ENCODE measurements at regions not wholly inside any gene's neighbourhood (a gene's known extent, or its start where the extent isn't known, plus 50 kb on each side); places are given as distances from the start of the nearest gene placed in this dataset.

- no peak overlapping the region for H3K4me3 ChIP-seq (ENCODE audit: low read depth in 1 of 2, low read length in 2 of 2)
- peaks cover 0 to 5% of the 10 kb centered on the region in 2 donors for H3K9me3 ChIP-seq (ENCODE audit: control insufficient read depth in 1 of 2, low read length in 2 of 2)
- H3K27me3 ChIP-seq (ENCODE audit: low read depth, low read length), result peaks cover 8% of the 10 kb centered on the region
- H3K36me3 ChIP-seq (ENCODE audit: control insufficient read depth in 1 of 2, insufficient read depth in 2 of 2, low read length in 2 of 2), result no peaks in the 10 kb centered on the region
- H3K27ac ChIP-seq (ENCODE audit: low read length), result no peak overlapping the region
- no peaks in the 10 kb centered on the region for H3K4me1 ChIP-seq (ENCODE audit: control insufficient read depth in 1 of 2, insufficient read depth in 2 of 2, low read length in 2 of 2)
Observed at GRCh38 chr20:63119963-63120807, 95.7 kb downstream of the YTHDF1 start.

- no peaks in the 10 kb centered on the region for H3K36me3 ChIP-seq (ENCODE audit: control insufficient read depth in 1 of 2, insufficient read depth in 2 of 2, low read length in 2 of 2)
- no peak overlapping the region for H3K27ac ChIP-seq (ENCODE audit: low read length)
- H3K9me3 ChIP-seq (ENCODE audit: control insufficient read depth in 1 of 2, low read length in 2 of 2), result peaks cover 0 to 5% of the 10 kb centered on the region in 2 donors
- H3K4me1 ChIP-seq (ENCODE audit: control insufficient read depth in 1 of 2, insufficient read depth in 2 of 2, low read length in 2 of 2), result no peaks in the 10 kb centered on the region
- peaks cover 8% of the 10 kb centered on the region for H3K27me3 ChIP-seq (ENCODE audit: low read depth, low read length)
- no peak overlapping the region for H3K4me3 ChIP-seq (ENCODE audit: low read depth in 1 of 2, low read length in 2 of 2)
Observed at GRCh38 chr20:63119121-63119962, 96.6 kb downstream of the YTHDF1 start.

GRCh38 chr20:63118303-63119120, 97.4 kb downstream of the YTHDF1 start:
- Histone ChIP-seq H3K9me3 (ENCODE audit: control insufficient read depth in 1 of 2, low read length in 2 of 2) (peaks cover 0 to 5% of the 10 kb centered on the region in 2 donors), H3K27me3 (ENCODE audit: low read depth, low read length) (peaks cover 8% of the 10 kb centered on the region), H3K27ac (ENCODE audit: low read length) (no peak overlapping the region), H3K36me3 (ENCODE audit: control insufficient read depth in 1 of 2, insufficient read depth in 2 of 2, low read length in 2 of 2) (no peaks in the 10 kb centered on the region), H3K4me1 (ENCODE audit: control insufficient read depth in 1 of 2, insufficient read depth in 2 of 2, low read length in 2 of 2) (no peaks in the 10 kb centered on the region), H3K4me3 (ENCODE audit: low read depth in 1 of 2, low read length in 2 of 2) (no peak overlapping the region)

- Histone ChIP-seq H3K27me3 (ENCODE audit: low read depth, low read length) (peaks cover 8% of the 10 kb centered on the region), H3K4me1 (ENCODE audit: control insufficient read depth in 1 of 2, insufficient read depth in 2 of 2, low read length in 2 of 2) (no peaks in the 10 kb centered on the region), H3K36me3 (ENCODE audit: control insufficient read depth in 1 of 2, insufficient read depth in 2 of 2, low read length in 2 of 2) (no peaks in the 10 kb centered on the region), H3K27ac (ENCODE audit: low read length) (no peak overlapping the region), H3K4me3 (ENCODE audit: low read depth in 1 of 2, low read length in 2 of 2) (no peak overlapping the region), H3K9me3 (ENCODE audit: control insufficient read depth in 1 of 2, low read length in 2 of 2) (peaks cover 0 to 3% of the 10 kb centered on the region in 2 donors)
Observed at GRCh38 chr20:63117661-63118302, 98.1 kb downstream of the YTHDF1 start.

- Histone ChIP-seq H3K4me3 (ENCODE audit: low read depth in 1 of 2, low read length in 2 of 2) (no peak overlapping the region), H3K9me3 (ENCODE audit: control insufficient read depth in 1 of 2, low read length in 2 of 2) (peaks cover 0 to 3% of the 10 kb centered on the region in 2 donors), H3K27me3 (ENCODE audit: low read depth, low read length) (peaks cover 8% of the 10 kb centered on the region), H3K27ac (ENCODE audit: low read length) (no peak overlapping the region), H3K4me1 (ENCODE audit: control insufficient read depth in 1 of 2, insufficient read depth in 2 of 2, low read length in 2 of 2) (no peaks in the 10 kb centered on the region), H3K36me3 (ENCODE audit: control insufficient read depth in 1 of 2, insufficient read depth in 2 of 2, low read length in 2 of 2) (no peaks in the 10 kb centered on the region)
Observed at GRCh38 chr20:63117151-63117550, 98.8 kb downstream of the YTHDF1 start.

GRCh38 chr20:63116412-63117106, 99.4 kb downstream of the YTHDF1 start:
- Histone ChIP-seq H3K9me3 (ENCODE audit: control insufficient read depth in 1 of 2, low read length in 2 of 2) (peaks cover 0 to 5% of the 10 kb centered on the region in 2 donors), H3K27me3 (ENCODE audit: low read depth, low read length) (peaks cover 8% of the 10 kb centered on the region), H3K36me3 (ENCODE audit: control insufficient read depth in 1 of 2, insufficient read depth in 2 of 2, low read length in 2 of 2) (no peaks in the 10 kb centered on the region), H3K27ac (ENCODE audit: low read length) (no peak overlapping the region), H3K4me3 (ENCODE audit: low read depth in 1 of 2, low read length in 2 of 2) (no peak overlapping the region), H3K4me1 (ENCODE audit: control insufficient read depth in 1 of 2, insufficient read depth in 2 of 2, low read length in 2 of 2) (no peaks in the 10 kb centered on the region)

GRCh38 chr20:63115651-63116411, 100.1 kb downstream of the YTHDF1 start:
- H3K27ac ChIP-seq (ENCODE audit: low read length), result no peak overlapping the region
- no peaks in the 10 kb centered on the region for H3K4me1 ChIP-seq (ENCODE audit: control insufficient read depth in 1 of 2, insufficient read depth in 2 of 2, low read length in 2 of 2)
- H3K27me3 ChIP-seq (ENCODE audit: low read depth, low read length), result peaks cover 8% of the 10 kb centered on the region
- peaks cover 0 to 5% of the 10 kb centered on the region in 2 donors for H3K9me3 ChIP-seq (ENCODE audit: control insufficient read depth in 1 of 2, low read length in 2 of 2)
- no peak overlapping the region for H3K4me3 ChIP-seq (ENCODE audit: low read depth in 1 of 2, low read length in 2 of 2)
- no peaks in the 10 kb centered on the region for H3K36me3 ChIP-seq (ENCODE audit: control insufficient read depth in 1 of 2, insufficient read depth in 2 of 2, low read length in 2 of 2)

- H3K27ac ChIP-seq (ENCODE audit: low read length), result no peak overlapping the region
- H3K4me3 ChIP-seq (ENCODE audit: low read depth in 1 of 2, low read length in 2 of 2), result no peak overlapping the region
- H3K27me3 ChIP-seq (ENCODE audit: low read depth, low read length), result peaks cover 8% of the 10 kb centered on the region
- no peaks in the 10 kb centered on the region for H3K4me1 ChIP-seq (ENCODE audit: control insufficient read depth in 1 of 2, insufficient read depth in 2 of 2, low read length in 2 of 2)
- H3K9me3 ChIP-seq (ENCODE audit: control insufficient read depth in 1 of 2, low read length in 2 of 2), result peaks cover 0 to 5% of the 10 kb centered on the region in 2 donors
- H3K36me3 ChIP-seq (ENCODE audit: control insufficient read depth in 1 of 2, insufficient read depth in 2 of 2, low read length in 2 of 2), result no peaks in the 10 kb centered on the region
Observed at GRCh38 chr20:63114693-63115311, 101.1 kb downstream of the YTHDF1 start.

GRCh38 chr20:63114006-63114692, 101.8 kb downstream of the YTHDF1 start:
- no peak overlapping the region for H3K27ac ChIP-seq (ENCODE audit: low read length)
- no peaks in the 10 kb centered on the region for H3K4me1 ChIP-seq (ENCODE audit: control insufficient read depth in 1 of 2, insufficient read depth in 2 of 2, low read length in 2 of 2)
- peaks cover 0 to 5% of the 10 kb centered on the region in 2 donors for H3K9me3 ChIP-seq (ENCODE audit: control insufficient read depth in 1 of 2, low read length in 2 of 2)
- H3K27me3 ChIP-seq (ENCODE audit: low read depth, low read length), result peaks cover 8% of the 10 kb centered on the region
- no peaks in the 10 kb centered on the region for H3K36me3 ChIP-seq (ENCODE audit: control insufficient read depth in 1 of 2, insufficient read depth in 2 of 2, low read length in 2 of 2)
- no peak overlapping the region for H3K4me3 ChIP-seq (ENCODE audit: low read depth in 1 of 2, low read length in 2 of 2)
